ENCODE measurements at regions not wholly inside any gene's neighbourhood (a gene's known extent, or its start where the extent isn't known, plus 50 kb on each side); places are given as distances from the start of the nearest gene placed in this dataset.
A peak's percentile ranks its signal among the peaks of the same experiment; 100 is the strongest.

DNA sequence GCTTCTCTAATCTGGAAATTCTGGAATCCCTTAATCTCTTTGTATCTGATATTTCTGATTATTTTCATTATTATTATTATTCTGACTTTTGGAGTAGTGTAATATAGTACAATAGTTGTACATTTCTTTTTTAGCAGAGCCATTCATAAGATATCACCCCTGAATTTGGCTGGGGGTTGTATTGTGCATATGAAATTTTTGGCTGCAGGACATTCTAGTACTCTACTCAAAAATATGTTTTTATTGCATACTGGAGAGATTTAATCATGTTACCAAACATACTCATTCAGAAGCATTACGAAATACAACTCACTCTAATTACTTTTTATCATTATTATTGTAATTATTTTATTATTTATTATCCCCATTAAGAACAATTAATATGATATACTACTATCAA, 589.7 kb upstream of the KCNMB2 start:
- WGBS (ENCODE audit: insufficient coverage, low coverage, low lambda C conversion rate, missing lambda C conversion rate), result 94% methylated on average over 1 of the region's 1 CpG
- Histone ChIP-seq H3K27ac (no peak overlapping the region), H3K4me3 (no peak overlapping the region), H3K27me3 (no peaks in the 10 kb centered on the region), H3K4me1 (peaks cover 0 to 11% (median 0%) of the 10 kb centered on the region in 4 donors), H3K36me3 (no peaks in the 10 kb centered on the region), H3K9me3 (no peaks in the 10 kb centered on the region)
- intact Hi-C loops (cut with DNase I), result no loop called here
- ATAC-seq (no peak), DNase-seq (no peak)
- TF ChIP-seq CTCF (IDR thresholded peaks at IDR 0.05) (no peak), POLR2A (IDR thresholded peaks at IDR 0.05) (no peak)

DNA sequence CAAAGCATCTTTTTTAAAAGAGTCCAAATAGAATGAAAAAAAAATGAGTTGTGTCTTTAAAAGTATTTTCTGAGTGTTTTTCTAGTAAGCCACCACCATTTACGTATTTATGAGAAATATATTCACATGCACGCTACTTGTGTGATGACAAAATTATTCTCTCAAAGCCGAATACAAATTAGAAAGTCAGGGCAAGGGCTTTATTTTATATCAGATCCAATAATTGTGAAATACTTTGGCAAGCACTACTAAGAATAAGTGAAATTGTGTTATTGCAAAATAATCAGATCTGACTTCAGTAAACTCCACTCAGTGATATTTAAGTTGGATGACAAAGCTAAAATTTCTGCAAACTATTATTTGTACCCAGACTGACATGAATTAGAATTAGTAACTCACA, 589.3 kb upstream of the KCNMB2 start:
- 20% methylated on average over 3 of the region's 3 CpGs for WGBS (ENCODE audit: insufficient coverage, low coverage, low lambda C conversion rate, missing lambda C conversion rate)
- peak; percentile 54 to 86 (median 80) for ATAC-seq
- Histone ChIP-seq H3K36me3 (no peaks in the 10 kb centered on the region), H3K9me3 (no peaks in the 10 kb centered on the region), H3K4me1 (peaks cover 0 to 11% (median 0%) of the 10 kb centered on the region in 4 donors), H3K27me3 (no peaks in the 10 kb centered on the region), H3K27ac (no peak overlapping the region), H3K4me3 (no peak overlapping the region)
- DNase-seq, result no peak
- no peak for TF ChIP-seq POLR2A (IDR thresholded peaks at IDR 0.05)
- intact Hi-C loops (cut with DNase I), result no loop called here

GRCh38 chr3:177947901-177948300, 588.3 kb upstream of the KCNMB2 start:
- ATAC-seq, result no peak
- no peak for DNase-seq
- Histone ChIP-seq H3K27me3 (no peaks in the 10 kb centered on the region), H3K4me3 (no peak overlapping the region), H3K4me1 (peaks cover 0 to 11% (median 0%) of the 10 kb centered on the region in 4 donors), H3K9me3 (no peaks in the 10 kb centered on the region), H3K36me3 (no peaks in the 10 kb centered on the region), H3K27ac (no peak overlapping the region)
- intact Hi-C loops (cut with DNase I), result no loop called here
- 73% methylated on average over 2 of the region's 2 CpGs for WGBS (ENCODE audit: insufficient coverage, low coverage, low lambda C conversion rate, missing lambda C conversion rate)
- TF ChIP-seq CTCF (IDR thresholded peaks at IDR 0.05) (no peak), POLR2A (IDR thresholded peaks at IDR 0.05) (no peak)

GRCh38 chr3:177948716-177949425, 587.4 kb upstream of the KCNMB2 start:
- DNase-seq (no peak), ATAC-seq (no peak)
- no peak for TF ChIP-seq CTCF (IDR thresholded peaks at IDR 0.05)
- intact Hi-C loops (cut with DNase I), result no loop called here
- peaks cover 0 to 11% (median 0%) of the 10 kb centered on the region in 4 donors for H3K4me1 ChIP-seq
- H3K27ac ChIP-seq, result no peak overlapping the region
- no peaks in the 10 kb centered on the region for H3K27me3 ChIP-seq
- no peaks in the 10 kb centered on the region for H3K9me3 ChIP-seq
- H3K4me3 ChIP-seq, result no peak overlapping the region
- H3K36me3 ChIP-seq, result no peaks in the 10 kb centered on the region
- WGBS (ENCODE audit: insufficient coverage, low coverage, low lambda C conversion rate, missing lambda C conversion rate), result 95% methylated on average over 3 of the region's 4 CpGs

GRCh38 chr3:177959188-177959587, 577.0 kb upstream of the KCNMB2 start:
- no peak for DNase-seq
- H3K27me3 ChIP-seq, result no peaks in the 10 kb centered on the region
- 86% methylated on average over 4 of the region's 5 CpGs for WGBS (ENCODE audit: insufficient coverage, low coverage, low lambda C conversion rate, missing lambda C conversion rate)
- TF ChIP-seq CTCF (IDR thresholded peaks at IDR 0.05), result no peak
- TF ChIP-seq POLR2A (IDR thresholded peaks at IDR 0.05), result no peak
- H3K4me3 ChIP-seq, result no peak overlapping the region
- H3K36me3 ChIP-seq, result no peaks in the 10 kb centered on the region
- intact Hi-C loops (cut with DNase I), result no loop called here
- no peak for ATAC-seq
- no peak overlapping the region for H3K27ac ChIP-seq
- H3K9me3 ChIP-seq, result no peaks in the 10 kb centered on the region
- H3K4me1 ChIP-seq, result no peaks in the 10 kb centered on the region
